ENCODE measurements at regions not wholly inside any gene's neighbourhood (a gene's known extent, or its start where the extent isn't known, plus 50 kb on each side); places are given as distances from the start of the nearest gene placed in this dataset.

DNA sequence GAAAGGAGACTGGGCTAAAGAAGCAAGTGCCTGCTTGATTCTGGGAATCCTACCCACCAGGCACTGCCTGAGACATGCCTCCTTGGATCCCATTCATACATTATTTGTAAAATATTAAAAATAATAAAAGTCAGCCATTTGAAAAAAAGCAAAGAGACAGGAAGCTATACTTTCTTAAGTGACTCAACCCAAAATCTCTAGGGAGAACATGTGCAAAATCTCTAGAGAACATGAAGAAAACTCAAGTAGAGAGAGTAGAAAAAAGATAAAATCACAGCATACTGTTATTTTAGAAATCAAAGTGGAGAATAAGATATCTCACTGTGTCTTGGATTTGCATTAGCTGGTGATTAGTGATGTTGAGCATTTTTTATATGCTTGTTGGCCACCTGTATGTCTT lies 197.2 kb upstream of the GGTLC1 start:
- TF ChIP-seq, protein P1, sequence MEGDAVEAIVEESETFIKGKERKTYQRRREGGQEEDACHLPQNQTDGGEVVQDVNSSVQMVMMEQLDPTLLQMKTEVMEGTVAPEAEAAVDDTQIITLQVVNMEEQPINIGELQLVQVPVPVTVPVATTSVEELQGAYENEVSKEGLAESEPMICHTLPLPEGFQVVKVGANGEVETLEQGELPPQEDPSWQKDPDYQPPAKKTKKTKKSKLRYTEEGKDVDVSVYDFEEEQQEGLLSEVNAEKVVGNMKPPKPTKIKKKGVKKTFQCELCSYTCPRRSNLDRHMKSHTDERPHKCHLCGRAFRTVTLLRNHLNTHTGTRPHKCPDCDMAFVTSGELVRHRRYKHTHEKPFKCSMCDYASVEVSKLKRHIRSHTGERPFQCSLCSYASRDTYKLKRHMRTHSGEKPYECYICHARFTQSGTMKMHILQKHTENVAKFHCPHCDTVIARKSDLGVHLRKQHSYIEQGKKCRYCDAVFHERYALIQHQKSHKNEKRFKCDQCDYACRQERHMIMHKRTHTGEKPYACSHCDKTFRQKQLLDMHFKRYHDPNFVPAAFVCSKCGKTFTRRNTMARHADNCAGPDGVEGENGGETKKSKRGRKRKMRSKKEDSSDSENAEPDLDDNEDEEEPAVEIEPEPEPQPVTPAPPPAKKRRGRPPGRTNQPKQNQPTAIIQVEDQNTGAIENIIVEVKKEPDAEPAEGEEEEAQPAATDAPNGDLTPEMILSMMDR (conservative IDR thresholded peaks at IDR 0.05; ENCODE audit: low read depth, low read length) = no peak
- no peak for TF ChIP-seq EZH2 (IDR thresholded peaks at IDR 0.05; ENCODE audit: borderline replicate concordance, low read depth, low read length, poor library complexity, severe bottlenecking)

Data from A673 (cell line).